GM21619 (cell line): ENCODE measurements at regions not wholly inside any gene's neighbourhood (a gene's known extent, or its start where the extent isn't known, plus 50 kb on each side); places are given as distances from the start of the nearest gene placed in this dataset.

ENCODE experiments used
- ATAC-seq: cut with Tn5 transposase; IDR thresholded peaks from one replicate; pipeline ENCODE4 v1.9.1; 2021; ENCODE audit not compliant: unreplicated experiment

GRCh38 chr14:101224356-101225156 is 321.0 kb upstream of the RTL1 start:
- ATAC-seq, result no peak

GRCh38 chr14:101225157-101226152 is 321.9 kb upstream of the RTL1 start:
- ATAC-seq, result no peak

GRCh38 chr14:101226265-101226602 is 322.7 kb upstream of the RTL1 start:
- no peak for ATAC-seq

GRCh38 chr14:101226603-101227425 is 323.3 kb upstream of the RTL1 start:
- no peak for ATAC-seq

GRCh38 chr14:101227611-101228594 is 324.4 kb upstream of the RTL1 start:
- ATAC-seq, result no peak

GRCh38 chr14:101228949-101229541 is 325.5 kb upstream of the RTL1 start:
- no peak for ATAC-seq

GRCh38 chr14:101229666-101230065 is 326.1 kb upstream of the RTL1 start:
- ATAC-seq, result no peak

GRCh38 chr14:101230161-101230850 is 326.8 kb upstream of the RTL1 start:
- ATAC-seq, result no peak

- no peak for ATAC-seq
These were observed 327.5 kb upstream of the RTL1 start for GRCh38 chr14:101230851-101231550.

- ATAC-seq, result no peak
These were observed 328.3 kb upstream of the RTL1 start for GRCh38 chr14:101231828-101232227.

- ATAC-seq, result no peak
These were observed 328.8 kb upstream of the DIO3 start for GRCh38 chr14:101232340-101233020.

GRCh38 chr14:101233021-101233366 is 328.3 kb upstream of the DIO3 start:
- no peak for ATAC-seq

GRCh38 chr14:101233391-101233790 is 327.9 kb upstream of the DIO3 start:
- no peak for ATAC-seq

GRCh38 chr14:101233808-101234207 is 327.5 kb upstream of the DIO3 start:
- no peak for ATAC-seq

- ATAC-seq, result no peak
These were observed 326.9 kb upstream of the DIO3 start for GRCh38 chr14:101234244-101234937.

GRCh38 chr14:101234999-101235334 is 326.3 kb upstream of the DIO3 start:
- no peak for ATAC-seq

GRCh38 chr14:101235335-101236103 is 325.8 kb upstream of the DIO3 start:
- ATAC-seq, result no peak
